COLO829 (cell line): ENCODE measurements at regions not wholly inside any gene's neighbourhood (a gene's known extent, or its start where the extent isn't known, plus 50 kb on each side); places are given as distances from the start of the nearest gene placed in this dataset.

Experiments
- DNase-seq: peaks from one replicate; pipeline ENCODE4 v3.0.0; 2012; ENCODE audit warnings: low spot score

- no peak for DNase-seq
These were observed 60.3 kb upstream of the PJA2 start for GRCh38 chr5:109469896-109470662.

- peak; percentile 71 for DNase-seq
These were observed 59.1 kb upstream of the PJA2 start for GRCh38 chr5:109468737-109469420.

GRCh38 chr5:109468288-109468676, 58.5 kb upstream of the PJA2 start:
- no peak for DNase-seq

GRCh38 chr5:109467058-109467457, 57.3 kb upstream of the PJA2 start:
- DNase-seq: no peak
